ENCODE measurements at regions not wholly inside any gene's neighbourhood (a gene's known extent, or its start where the extent isn't known, plus 50 kb on each side); places are given as distances from the start of the nearest gene placed in this dataset.

DNA sequence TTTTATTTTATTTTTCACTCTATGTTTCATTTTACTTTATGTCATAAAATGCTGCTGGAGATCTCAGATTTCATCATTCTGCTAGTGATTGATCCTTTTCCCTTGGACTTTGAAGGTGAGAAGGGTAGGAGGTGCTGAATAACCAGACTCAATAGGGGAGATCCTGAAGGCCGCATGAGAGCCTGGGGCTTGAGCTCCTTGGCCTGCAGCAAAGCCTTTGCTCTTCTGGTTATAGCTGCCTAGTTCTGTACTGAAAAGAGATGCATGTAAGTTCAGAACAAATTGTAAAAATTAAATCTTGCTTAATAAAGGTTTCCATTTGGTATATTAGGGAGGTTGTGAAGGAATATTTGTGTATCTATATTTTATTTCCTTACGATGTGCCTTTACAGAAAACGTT is 430.2 kb downstream of the QKI start:
- no peak for DNase-seq

DNA sequence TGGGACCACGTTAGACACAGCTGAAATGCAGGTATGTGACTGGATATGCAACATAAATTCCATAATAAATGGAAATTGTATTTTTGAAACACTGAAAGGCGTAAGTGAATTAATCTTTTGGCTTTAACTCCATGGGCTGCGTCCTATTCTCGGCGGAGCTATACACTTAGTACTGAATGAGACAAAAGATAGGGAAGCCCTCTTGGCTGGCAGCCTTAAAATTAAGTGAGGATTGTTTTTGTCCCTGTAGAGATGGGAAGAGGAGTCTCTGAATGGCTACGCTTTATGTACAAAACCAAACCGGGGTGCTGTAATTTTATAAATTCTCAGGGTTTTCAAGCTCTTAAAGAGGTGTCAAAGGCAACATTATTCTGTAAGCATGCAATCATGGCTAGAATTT is 429.8 kb downstream of the QKI start:
- DNase-seq, result no peak

DNA sequence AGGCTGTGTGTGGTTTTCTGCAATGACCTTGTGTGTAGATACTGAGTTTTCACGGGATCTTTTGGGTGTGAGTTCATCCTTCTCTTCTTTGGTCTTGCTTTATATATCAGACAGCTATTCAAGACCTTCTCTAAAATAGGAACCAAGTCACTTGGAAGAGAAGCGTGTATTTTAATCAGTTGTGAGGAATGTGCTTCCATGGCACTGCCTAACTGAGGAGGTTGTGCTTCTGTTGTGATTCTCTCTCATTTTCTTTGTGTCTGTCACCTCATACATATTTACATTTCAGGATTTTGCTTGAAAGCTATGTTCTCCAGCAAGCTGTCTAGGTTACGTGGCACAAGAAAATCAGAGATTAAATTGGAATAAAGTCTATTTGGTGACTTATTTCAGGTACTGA is 428.7 kb downstream of the QKI start:
- no peak for DNase-seq

DNA sequence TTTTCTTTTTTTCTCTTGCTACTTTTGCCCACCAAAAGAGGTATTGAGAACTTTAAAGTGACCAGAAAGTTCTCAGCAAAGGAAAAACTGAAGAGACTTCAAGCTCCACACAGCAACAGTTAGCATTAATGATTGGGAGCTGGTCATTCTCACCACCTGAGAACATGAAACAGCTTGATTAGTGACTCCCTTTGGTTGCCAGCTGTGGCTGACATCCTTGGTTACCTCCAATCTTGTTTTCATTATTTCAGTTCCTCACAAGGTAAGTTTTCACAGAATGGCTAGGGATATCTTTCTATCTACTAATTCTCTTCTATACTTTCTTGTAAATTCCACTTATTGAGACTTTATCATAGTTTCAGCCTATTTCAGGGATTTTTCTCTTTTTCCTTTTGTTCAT is 427.9 kb downstream of the QKI start:
- DNase-seq, result no peak

DNA sequence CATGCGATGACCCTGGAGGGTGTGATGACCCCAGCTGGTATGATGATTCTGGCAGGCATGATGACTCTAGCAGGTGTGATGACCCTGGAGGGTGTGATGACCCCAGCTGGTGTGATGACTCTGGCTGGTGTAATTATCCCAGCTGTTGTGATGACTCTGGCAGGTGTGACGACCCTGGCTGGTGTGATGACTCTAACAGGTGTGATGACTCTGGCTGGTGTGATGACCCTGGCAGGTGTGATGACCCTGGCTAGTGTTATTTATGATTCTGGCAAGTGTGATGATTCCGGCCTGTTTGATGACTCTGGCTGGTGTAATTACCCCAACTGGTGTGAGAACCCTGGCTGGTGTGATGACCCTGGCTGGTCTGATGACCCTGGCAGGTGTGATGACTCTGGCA is 427.2 kb downstream of the QKI start:
- no peak for DNase-seq

DNA sequence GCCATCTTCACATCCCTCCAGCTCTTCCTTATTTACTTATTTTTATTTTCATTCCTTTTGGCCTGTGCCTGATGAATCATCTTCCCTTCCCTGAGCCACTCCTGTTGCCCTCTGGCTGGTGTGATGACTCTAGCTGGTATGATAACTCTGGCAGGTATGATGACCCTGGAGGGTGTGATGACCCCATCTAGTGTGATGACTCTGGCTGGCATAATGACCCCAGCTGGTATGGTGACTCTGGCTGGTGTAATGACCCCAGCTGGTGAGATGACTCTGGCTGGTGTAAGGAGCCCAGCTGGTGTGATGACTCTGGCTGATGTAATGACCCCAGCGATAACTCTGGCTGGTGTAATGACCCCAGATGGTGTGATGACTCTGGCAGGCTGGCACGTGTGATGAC is 426.8 kb downstream of the QKI start:
- DNase-seq, result no peak

DNA sequence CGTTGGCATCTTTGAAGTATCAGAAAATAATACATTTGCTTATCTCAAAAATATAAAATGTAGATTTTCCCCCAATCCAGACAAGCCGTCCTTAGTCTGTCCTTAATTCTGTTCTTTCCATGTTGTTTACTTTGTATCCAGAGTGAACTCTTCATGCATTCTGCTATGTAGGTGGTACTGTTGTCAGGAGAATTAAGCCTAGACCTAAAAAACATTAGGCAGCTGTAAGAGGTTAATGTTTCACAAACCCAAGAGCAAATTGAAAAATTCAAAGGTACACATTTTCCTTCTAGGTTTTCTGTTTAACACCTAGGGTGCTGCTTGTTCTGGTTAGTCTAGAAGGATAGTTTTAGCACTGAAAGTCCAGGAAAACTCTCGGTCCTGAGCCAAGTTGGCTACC is 426.4 kb downstream of the QKI start:
- no peak for DNase-seq

DNA sequence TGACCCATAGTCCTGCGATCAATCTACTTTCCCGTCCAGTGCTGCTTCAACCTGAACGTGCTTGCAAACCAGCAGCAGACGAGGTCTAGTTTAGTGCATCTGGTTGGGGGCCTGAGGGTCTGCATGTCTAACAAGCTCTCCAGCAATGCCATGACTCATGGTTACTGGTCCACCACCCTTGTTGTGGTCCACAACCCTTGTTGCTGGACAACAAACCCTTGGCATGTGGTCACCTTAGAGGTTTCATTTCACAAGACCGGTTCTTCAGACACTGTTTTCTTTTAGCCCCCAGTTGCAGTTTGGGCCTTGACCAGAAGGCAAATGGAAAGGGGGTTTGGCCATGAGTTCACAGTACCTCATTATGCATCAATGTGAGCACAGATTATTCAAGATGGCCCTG is 424.8 kb downstream of the QKI start:
- no peak for DNase-seq

DNA sequence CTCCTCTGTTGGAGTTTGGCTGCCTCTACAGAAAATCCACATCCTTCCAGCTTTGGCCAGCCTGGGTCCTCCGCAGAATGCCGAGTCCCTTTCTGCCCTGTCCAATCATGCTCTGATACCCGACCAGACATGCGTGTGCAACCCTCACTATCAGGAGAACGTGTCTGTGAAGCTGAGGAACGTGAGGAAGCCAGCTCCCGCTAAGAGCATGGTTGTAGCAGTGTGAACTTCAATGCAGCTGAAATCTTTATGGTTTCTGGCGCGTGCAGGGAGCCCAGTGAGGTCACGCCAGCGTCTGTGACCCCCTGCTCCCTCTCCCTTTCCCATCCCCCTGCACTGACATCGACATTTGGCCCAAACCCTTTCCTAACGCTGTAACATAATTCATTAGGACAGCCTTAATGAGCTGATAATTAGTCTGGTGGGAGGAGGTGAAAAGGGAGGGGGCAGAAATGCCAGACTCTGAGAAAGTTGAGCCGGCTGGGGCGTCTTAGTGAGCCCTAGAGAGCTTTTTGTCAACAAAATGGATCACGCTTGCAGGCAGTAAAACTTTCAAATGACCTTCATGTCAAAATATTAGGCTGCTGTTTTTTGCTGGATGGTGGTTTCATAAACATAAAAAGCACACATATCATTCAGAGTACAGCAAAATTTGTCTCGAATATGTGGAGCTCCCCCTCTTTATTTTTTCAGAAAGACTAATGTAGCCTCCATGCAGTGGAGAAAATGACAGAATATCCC is 423.3 kb downstream of the QKI start:
- DNase-seq, result no peak

DNA sequence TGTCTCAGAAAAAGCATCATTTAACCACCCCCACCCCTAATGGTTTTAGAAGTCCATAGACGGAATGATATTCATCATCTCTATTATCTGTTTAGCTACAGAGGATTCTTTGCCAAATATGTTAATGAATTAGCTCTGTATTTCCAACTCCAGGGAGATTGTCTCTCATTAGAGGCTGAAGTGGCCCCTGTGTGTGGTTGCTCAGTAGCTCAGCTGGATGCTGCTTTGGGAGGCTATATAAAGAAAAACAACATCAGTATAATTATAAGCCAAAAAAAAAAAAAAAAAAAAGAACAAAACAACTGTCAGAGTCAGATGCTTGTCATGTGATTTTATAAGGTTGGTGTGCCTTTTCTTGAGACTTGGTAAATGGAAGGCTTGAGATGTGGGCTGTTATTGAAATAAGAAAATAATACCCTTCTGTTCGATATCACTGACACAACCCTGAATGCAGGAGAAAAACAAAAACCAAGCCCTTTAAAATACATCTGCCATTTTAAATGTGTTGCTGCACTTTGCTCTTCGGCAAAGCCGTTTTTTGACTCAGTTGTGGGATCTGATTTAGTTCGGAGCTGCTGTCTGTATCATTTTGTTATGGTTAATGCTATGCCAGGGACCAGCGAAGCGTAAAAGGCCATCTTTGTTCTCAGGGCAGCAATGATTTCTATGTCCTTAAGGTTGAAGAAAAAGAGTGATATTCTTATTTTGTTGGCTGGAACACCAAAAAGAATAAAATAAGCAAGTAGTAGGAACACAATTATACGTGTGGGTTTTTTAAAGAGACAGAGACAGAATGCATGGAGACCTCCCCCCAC is 422.6 kb downstream of the QKI start:
- DNase-seq, result no peak

DNA sequence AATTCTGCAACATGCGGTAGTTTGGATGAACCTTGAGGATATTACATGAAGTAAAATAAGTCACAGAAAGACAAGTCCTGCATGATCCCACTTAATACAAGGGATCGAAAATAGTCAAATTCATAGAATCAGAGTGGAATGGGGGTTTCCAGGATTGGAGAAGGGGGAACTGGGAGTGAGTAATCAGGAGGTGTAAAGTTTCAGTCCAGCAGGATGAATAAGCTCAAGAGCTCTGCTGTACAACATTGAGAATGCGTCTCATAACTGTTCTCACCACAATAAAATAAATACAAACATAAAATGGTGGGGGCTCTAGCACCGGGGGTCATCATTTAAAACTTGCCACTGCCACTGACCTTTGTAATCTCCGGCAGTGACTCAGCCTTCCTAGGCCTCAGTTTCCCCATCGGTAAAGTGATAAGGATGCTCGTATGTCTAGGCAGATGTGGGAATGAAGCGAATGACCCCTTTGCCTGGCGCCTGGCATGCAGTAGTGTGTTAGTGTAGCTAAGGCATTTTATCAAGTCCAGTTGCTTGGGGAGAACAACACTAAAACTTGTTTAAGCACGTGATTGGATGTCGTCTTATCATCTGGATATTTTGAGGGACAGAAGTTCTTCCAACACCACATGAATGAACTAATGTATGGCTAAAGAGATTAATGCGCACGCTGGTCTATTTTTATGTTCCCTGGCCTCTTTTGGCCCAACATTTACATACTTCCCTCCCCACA is 421.1 kb downstream of the QKI start:
- DNase-seq, result no peak

DNA sequence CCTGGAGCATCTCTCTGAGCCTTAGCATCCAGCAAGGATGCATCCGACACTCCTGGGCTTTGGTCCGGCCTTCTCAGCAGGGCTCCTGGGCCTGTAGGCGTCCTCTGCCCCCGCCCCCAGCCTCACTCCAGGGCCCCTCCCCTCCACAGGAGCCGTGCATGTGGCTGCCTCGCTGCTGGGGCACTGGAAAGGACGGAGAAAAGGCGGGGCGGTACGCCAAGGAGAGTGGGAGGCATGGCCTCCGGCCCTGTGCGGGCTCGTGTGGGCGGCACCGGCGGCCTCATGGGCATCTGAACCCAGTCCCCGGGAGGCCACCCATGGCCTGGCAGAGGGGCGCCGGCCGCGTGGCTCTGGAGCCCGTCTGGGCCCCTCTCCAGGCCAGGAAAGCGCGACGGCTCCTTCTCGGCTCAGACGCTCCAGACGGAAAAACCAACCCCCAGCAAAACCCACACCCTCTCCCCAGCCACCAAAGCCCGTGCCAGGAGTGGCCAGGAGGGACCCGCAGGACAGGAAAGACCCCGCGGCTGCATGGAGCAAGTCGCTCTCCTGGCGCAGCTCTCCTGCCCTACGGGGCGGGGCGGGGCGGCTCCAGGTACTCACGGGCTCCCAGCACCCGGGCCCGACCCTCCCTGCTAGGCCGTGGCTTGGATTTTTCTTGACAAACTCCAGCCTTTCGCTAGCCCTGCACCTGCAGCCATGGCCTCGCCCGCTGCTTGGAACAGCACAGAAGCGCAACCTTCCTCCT is 419.9 kb downstream of the QKI start:
- DNase-seq, result no peak

DNA sequence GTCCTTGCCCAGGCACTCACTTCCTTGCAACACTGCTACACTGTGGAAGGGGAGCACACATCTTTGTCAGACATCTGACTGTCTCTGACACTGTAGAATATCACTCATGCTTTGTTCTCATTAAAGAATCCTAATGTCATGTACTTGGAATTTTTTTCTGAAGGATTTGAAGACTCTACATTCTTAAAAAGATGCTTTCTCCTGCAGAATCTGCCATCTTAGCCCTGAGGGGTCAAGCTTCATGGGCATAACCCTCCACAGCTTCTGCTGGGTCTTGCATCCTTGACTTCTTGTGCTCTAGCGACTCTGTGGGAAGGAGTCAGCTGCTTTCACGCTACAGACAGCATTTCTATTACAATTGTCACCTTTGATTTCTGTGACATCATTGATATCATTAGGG is 417.2 kb downstream of the QKI start:
- no peak for DNase-seq

DNA sequence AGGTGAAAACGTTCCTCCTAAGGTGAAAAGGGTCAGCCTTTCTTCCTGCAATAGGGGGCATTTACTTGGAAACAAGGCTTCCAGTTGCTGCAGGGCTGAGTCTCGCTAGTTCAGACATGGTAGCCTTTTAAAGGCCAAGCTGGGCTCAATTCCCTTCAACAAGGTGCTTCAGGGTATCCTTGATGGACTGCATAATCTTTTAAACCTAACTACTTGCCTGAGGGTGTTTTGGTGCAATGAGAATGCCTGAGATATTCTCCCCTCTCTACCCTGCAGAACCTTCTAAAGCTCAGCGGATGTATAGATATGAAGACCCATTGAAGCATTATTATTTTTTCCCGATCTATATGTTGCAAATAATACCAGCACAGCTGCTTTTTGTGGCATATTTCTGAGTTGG is 416.1 kb downstream of the QKI start:
- no peak for DNase-seq

DNA sequence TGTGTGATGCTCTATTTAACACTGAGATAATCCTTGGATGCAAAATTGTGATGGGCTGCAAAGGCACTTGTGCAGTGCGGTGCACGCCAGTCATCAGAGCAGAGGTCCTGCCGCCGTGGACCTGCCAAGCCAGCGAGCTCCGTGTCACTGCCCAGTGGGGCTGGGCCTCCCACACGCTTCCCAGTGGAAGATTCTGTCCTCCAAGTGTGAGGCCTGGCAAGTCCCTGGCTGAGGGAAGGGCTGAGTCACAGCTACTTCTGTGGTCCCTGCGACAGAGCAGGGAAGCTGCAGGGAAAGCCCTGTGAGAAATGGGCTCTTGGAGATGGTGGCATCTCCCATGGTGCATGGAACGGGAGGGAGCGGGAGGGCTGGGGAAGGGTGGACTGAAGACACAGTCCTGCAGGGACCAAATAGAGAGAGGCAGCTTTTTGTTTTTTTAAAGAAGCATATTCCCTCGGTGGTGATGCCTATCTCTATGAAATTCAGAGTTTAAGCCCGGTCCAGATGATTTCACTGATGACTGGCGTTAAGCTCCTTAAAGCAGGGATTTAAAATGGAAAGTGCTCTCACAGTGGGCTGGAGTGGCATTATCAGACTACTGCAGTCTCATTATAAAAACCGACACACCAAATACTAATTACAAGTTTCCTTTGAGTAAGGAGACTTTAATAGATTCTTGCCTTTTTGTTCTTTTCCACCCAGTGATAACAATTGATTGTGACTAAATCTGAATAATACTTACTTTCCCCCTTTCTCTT is 413.7 kb downstream of the QKI start:
- DNase-seq, result no peak

DNA sequence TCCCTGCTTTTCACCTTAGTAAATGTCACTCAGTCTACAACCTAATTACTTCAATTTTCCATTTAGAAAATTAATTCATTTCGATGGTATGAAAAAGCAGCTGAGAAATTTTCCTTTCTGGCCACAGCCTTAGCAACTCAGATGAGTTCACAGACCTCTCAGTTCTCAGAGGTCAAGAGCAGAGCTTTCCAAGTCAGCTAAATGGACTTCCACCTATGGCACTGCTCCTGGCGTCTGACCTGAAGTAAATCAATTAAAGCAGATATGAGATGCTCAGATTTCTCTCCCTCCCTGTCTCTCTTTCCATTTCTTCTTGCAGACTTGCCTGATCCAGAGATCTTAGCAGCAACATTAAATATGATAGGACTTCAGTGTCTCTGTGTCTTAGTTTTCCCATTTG is 412.6 kb downstream of the QKI start:
- no peak for DNase-seq

DNA sequence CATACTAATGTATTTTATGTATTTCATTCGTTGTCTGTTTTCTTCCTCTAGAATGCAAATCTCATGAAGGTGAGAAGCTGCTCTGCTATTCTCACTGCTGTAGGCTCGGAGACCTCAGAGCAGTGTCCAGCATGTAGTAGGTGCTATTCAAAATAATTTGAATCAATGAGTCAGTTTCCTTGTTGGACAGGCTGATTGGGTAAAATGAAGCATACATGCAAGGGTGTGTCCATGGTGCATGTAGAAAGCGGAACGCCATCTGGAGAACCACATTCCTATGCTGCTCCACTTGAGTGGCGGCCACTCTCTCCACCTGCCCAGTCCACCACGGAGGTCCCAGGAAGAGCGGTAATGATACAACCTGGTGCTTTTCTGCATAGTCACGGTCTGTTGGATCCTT is 412.1 kb downstream of the QKI start:
- DNase-seq, result no peak

DNA sequence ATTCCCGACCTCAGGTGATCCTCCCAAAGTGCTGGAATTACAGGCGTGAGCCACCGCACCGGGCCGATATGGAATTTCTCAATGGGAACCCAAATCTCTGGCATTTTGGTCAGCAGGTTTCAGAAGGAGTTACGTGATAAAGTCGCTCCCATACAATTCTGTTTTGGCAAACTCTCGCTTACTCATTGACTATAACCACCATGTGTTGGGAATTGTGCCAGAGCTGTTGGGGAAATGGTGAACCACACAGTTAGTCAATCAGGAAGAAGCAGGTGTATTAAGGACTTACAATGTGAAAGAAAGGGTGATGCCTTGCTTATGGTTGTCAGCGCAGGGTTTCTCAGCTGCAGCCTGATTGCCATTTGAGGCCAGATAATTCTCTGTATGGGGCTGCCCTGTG is 410.5 kb downstream of the QKI start:
- DNase-seq, result peak; percentile 21

DNA sequence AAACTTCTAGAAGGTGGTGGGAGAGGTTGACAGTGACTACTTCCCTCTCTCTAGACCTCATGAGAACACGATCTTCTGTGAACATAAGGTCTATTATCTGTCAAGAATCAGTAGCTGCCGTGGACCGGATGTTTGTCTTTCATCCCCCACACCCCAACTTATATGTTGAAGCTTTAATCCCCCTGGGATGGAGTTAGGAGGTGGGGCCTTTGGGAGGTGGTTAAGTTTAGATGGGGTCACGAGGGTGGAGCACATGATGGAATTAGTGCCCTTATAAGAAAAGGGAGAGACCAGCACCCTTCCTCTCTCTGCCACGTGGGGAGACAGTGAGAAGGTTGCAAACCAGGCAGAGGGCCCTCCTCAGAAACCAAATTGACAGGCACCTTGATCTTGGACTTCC is 409.1 kb downstream of the QKI start:
- no peak for DNase-seq

DNA sequence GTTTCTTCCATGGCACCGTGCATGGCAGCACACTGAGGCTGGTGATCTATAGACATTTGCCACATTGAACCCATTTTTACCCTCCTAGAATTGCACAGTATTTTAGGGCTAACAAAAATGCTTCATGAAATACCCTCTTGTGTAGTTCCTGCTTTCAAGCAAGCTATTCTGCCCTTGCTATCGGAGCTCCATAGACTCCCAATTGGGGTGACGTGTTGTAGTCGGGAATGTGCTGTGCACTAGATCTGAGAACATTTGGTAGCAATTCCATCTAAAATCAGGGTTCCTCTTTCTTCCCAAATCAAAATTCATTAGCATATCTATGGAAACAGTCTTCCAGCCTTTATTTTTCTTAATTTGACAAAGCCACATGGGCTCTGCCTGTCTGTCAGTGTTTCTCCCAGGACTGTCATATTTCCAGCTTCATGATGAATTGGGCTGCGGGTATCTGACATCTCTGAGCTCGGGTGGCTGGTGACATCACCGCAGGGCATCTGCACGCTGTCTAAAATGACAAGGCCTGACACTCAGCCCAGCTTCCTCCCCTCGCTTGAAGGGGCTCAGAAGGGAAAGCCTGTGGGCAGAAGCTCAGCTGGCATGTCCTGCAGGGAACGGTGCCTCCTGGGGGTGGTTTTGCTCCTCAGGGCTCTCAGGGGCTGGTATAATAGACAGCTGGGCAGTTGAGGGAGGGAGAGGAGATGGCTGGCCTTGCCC is 406.4 kb downstream of the QKI start:
- DNase-seq, result no peak

DNA sequence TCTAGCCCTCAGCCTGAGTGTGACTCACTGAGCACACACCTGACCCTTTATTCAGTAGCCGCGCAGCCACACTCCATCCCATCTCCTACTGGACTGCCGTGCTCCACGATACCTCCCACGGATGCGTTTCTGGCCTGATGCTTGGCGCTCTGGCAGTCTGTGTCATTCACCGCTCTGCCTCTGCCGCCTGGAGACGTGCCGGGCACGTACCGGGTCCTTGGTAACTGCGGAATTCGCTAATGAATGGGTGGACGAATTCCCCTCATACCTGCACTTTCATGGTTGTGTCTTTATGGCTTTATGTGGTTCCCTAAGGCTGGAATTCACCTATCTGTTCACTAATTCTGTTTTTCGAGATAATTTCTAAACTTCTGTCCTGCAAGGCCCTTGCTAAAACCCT is 405.7 kb downstream of the QKI start:
- no peak for DNase-seq

DNA sequence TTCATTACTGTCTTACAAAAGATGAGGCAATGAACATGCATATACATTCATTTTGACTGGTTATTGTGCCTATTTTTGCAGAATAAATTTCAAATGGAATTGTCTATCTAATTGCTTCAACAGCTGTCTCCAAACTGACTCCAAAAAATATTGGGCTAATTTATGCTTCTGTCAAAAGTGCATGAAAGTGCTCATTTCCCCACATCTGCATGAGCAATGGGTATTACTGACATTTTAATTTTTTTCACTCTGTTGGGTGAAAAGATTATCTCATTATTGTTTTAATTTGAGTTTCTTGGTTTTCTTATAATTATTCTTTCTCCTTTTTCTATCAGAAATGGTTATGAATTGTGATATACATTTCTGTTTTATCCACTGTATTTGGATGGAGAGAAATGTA is 404.2 kb downstream of the QKI start:
- no peak for DNase-seq

Measured in hematopoietic multipotent progenitor cell treated with erythropoietin and hydrocortisone succinate and interleukin-3 and kit ligand, for 6 days (in vitro differentiated cells).